C4-2B (cell line): ENCODE measurements at regions not wholly inside any gene's neighbourhood (a gene's known extent, or its start where the extent isn't known, plus 50 kb on each side); places are given as distances from the start of the nearest gene placed in this dataset.

Experiments used
- ZFX ChIP-seq: fragments of 450-650 bp; IDR thresholded peaks from 2 replicates; pipeline ENCODE4 v1.6.1; 2017
- TF ChIP-seq, protein P1 (sequence below): fragments of 450-650 bp; conservative IDR thresholded peaks from 2 replicates; pipeline ENCODE4 v1.5.1; 2017; ENCODE audit warnings: mild to moderate bottlenecking

DNA sequence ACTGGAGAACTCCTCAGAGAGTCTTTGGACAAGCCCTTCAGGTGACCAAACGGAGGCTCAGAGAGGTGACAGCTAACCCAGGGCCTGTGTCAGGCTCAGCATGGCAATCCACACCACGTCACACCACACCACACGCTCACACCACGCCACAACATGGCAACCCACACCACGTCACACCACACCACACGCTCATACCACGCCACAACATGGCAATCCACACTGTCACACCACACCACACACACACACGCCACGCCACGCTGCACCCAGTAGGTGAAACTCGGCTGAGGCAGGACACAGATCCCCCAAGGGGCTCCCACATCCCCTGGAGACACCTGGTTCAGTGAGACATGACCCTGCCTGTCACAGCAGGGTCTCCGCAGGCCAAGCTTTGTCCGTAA, 107.3 kb downstream of the PDGFA start:
- TF ChIP-seq, protein P1, sequence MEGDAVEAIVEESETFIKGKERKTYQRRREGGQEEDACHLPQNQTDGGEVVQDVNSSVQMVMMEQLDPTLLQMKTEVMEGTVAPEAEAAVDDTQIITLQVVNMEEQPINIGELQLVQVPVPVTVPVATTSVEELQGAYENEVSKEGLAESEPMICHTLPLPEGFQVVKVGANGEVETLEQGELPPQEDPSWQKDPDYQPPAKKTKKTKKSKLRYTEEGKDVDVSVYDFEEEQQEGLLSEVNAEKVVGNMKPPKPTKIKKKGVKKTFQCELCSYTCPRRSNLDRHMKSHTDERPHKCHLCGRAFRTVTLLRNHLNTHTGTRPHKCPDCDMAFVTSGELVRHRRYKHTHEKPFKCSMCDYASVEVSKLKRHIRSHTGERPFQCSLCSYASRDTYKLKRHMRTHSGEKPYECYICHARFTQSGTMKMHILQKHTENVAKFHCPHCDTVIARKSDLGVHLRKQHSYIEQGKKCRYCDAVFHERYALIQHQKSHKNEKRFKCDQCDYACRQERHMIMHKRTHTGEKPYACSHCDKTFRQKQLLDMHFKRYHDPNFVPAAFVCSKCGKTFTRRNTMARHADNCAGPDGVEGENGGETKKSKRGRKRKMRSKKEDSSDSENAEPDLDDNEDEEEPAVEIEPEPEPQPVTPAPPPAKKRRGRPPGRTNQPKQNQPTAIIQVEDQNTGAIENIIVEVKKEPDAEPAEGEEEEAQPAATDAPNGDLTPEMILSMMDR, result no peak
- TF ChIP-seq ZFX, result no peak
